Ascending aorta (tissue), 2 donors: ENCODE measurements at regions not wholly inside any gene's neighbourhood (a gene's known extent, or its start where the extent isn't known, plus 50 kb on each side); places are given as distances from the start of the nearest gene placed in this dataset.

Source experiments
- DNase-seq, 2 donors: peaks; one replicate each; pipeline ENCODE4 v3.0.0-alpha.2; 2019; ENCODE audit warnings: low spot score in 2 of 2
- H3K27ac ChIP-seq, 2 donors: fragments of 200-600 bp; sonication (generic); one replicate each; pipeline ENCODE4 v1.5.1; 2016 to 2017; ENCODE audit warnings: mild to moderate bottlenecking in 1 of 2
- H3K27me3 ChIP-seq: fragments of 200-600 bp; sonication (generic); one replicate; pipeline ENCODE4 v1.5.1; 2017
- H3K36me3 ChIP-seq, 2 donors: fragments of 200-600 bp; sonication (generic); one replicate each; pipeline ENCODE4 v1.5.1; 2016
- H3K4me1 ChIP-seq, 2 donors: fragments of 200-600 bp; sonication (generic); one replicate each; pipeline ENCODE4 v1.5.1; 2016 to 2017; ENCODE audit warnings: mild to moderate bottlenecking in 1 of 2
- H3K4me3 ChIP-seq, 2 donors: fragments of 200-600 bp; sonication (generic); one replicate each; pipeline ENCODE4 v1.5.1; 2016 to 2017; ENCODE audit warnings: mild to moderate bottlenecking in 1 of 2
- H3K9me3 ChIP-seq, 2 donors: fragments of 200-600 bp; sonication (generic); one replicate each; pipeline ENCODE4 v1.5.1; 2016
- CTCF ChIP-seq, 3 experiments: fragments of 200-600 bp in 2 of 3; fragments of 450-650 bp in 1 of 3; sonication (generic) in 2 of 3; IDR thresholded peaks; one replicate each; pipeline ENCODE4 v1.5.1; 2016 to 2019; ENCODE audit warnings: antibody characterized with exemption in 3 of 3, mild to moderate bottlenecking in 1 of 3, moderate library complexity in 1 of 3
- intact Hi-C: fragments of 100-400 bp; cut with DNase I; formaldehyde crosslinking; loops from one replicate; pipeline ENCODE4 v1.15.1; 2023

- peak overlapping the region in 1 of 2 donors; percentile 31 for H3K27ac ChIP-seq
- no peaks in the 10 kb centered on the region for H3K36me3 ChIP-seq
- DNase-seq: peak in 1 of 2 donors; percentile 27
- no peaks in the 10 kb centered on the region for H3K27me3 ChIP-seq
- no peak overlapping the region for H3K4me3 ChIP-seq
- TF ChIP-seq CTCF (IDR thresholded peaks at IDR 0.05): no peak
- intact Hi-C loops: no loop called here
- H3K4me1 ChIP-seq: peaks cover 0 to 8% of the 10 kb centered on the region in 2 donors
- H3K9me3 ChIP-seq: no peaks in the 10 kb centered on the region
These were observed 228.8 kb downstream of the BCL11B start for GRCh38 chr14:99043267-99043615.

GRCh38 chr14:99043756-99044155 is 228.2 kb downstream of the BCL11B start:
- Histone ChIP-seq H3K27ac (peak overlapping the region in 1 of 2 donors; percentile 31), H3K4me1 (peaks cover 0 to 5% of the 10 kb centered on the region in 2 donors), H3K9me3 (no peaks in the 10 kb centered on the region), H3K27me3 (no peaks in the 10 kb centered on the region), H3K4me3 (no peak overlapping the region), H3K36me3 (no peaks in the 10 kb centered on the region)
- TF ChIP-seq CTCF (IDR thresholded peaks at IDR 0.05): no peak
- DNase-seq: peak in 1 of 2 donors; percentile 40
- intact Hi-C loops: no loop called here

- H3K27ac ChIP-seq: no peak overlapping the region
- intact Hi-C loops: no loop called here
These were observed 224.5 kb downstream of the BCL11B start for GRCh38 chr14:99047441-99048031.

GRCh38 chr14:99050309-99050708 is 221.7 kb downstream of the BCL11B start:
- no peak for DNase-seq
- no peak for TF ChIP-seq CTCF (IDR thresholded peaks at IDR 0.05)
- no peak overlapping the region for H3K27ac ChIP-seq
- H3K4me3 ChIP-seq: no peak overlapping the region
- H3K9me3 ChIP-seq: peaks cover 9 to 16% of the 10 kb centered on the region in 2 donors
- no peaks in the 10 kb centered on the region for H3K4me1 ChIP-seq
- intact Hi-C loops: no loop called here
- H3K36me3 ChIP-seq: no peaks in the 10 kb centered on the region
- no peaks in the 10 kb centered on the region for H3K27me3 ChIP-seq

More at GRCh38 chr14:99047441-99048031, 224.5 kb downstream of the BCL11B start:
- no peaks in the 10 kb centered on the region for H3K27me3 ChIP-seq
- TF ChIP-seq CTCF (IDR thresholded peaks at IDR 0.05): no peak
- no peaks in the 10 kb centered on the region for H3K36me3 ChIP-seq
- DNase-seq: peak in 1 of 2 donors; percentile 38
- H3K4me1 ChIP-seq: peaks cover 0 to 5% of the 10 kb centered on the region in 2 donors
- peaks cover 5 to 8% of the 10 kb centered on the region in 2 donors for H3K9me3 ChIP-seq
- no peak overlapping the region for H3K4me3 ChIP-seq

- Histone ChIP-seq H3K27me3 (no peaks in the 10 kb centered on the region), H3K36me3 (no peaks in the 10 kb centered on the region), H3K27ac (no peak overlapping the region), H3K9me3 (peaks cover 9 to 16% of the 10 kb centered on the region in 2 donors), H3K4me1 (no peaks in the 10 kb centered on the region), H3K4me3 (no peak overlapping the region)
- no peak for TF ChIP-seq CTCF (IDR thresholded peaks at IDR 0.05)
- intact Hi-C loops: no loop called here
- DNase-seq: no peak
These were observed 219.5 kb downstream of the BCL11B start for GRCh38 chr14:99052467-99052866.

GRCh38 chr14:99055019-99055418 is 217.0 kb downstream of the BCL11B start:
- Histone ChIP-seq H3K36me3 (no peaks in the 10 kb centered on the region), H3K9me3 (peaks cover 9 to 16% of the 10 kb centered on the region in 2 donors), H3K4me3 (no peak overlapping the region), H3K27me3 (no peaks in the 10 kb centered on the region), H3K4me1 (no peaks in the 10 kb centered on the region), H3K27ac (no peak overlapping the region)
- no peak for TF ChIP-seq CTCF (IDR thresholded peaks at IDR 0.05)
- peak in 1 of 2 donors; percentile 9 for DNase-seq
- intact Hi-C loops: no loop called here
